ENCODE measurements at regions not wholly inside any gene's neighbourhood (a gene's known extent, or its start where the extent isn't known, plus 50 kb on each side); places are given as distances from the start of the nearest gene placed in this dataset.

- ATAC-seq: no peak
Observed at GRCh38 chr15:77702211-77702957, 69.7 kb upstream of the LINGO1 start.

DNA sequence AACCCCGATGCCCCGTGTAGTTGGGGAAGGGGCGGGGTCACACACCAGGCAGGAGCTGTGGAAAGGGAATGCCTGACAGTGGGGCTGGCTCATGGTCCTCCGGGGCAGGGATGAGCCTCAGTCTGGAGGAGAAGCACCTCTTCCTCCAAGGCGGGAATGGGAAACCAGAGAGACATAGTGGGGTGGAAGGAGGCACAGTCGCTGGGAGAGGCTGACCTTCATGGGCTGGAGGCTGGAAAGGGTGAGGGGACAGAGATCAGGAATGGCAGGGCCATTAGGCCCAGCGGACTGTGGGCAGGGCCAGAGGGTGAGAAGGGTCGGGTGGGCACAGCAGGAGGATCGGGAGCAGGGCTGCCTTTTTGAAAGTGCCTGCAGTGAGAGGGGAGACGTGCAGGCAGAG, 65.8 kb upstream of the LINGO1 start:
- ATAC-seq: no peak

GRCh38 chr15:77697893-77698292, 65.2 kb upstream of the LINGO1 start:
- ATAC-seq: no peak

- no peak for ATAC-seq
Observed at GRCh38 chr15:77696871-77697270, 64.2 kb upstream of the LINGO1 start.

- no peak for ATAC-seq
Observed at GRCh38 chr15:77695961-77696582, 63.4 kb upstream of the LINGO1 start.

- ATAC-seq: no peak
Observed at GRCh38 chr15:77695548-77695947, 62.8 kb upstream of the LINGO1 start.

- no peak for ATAC-seq
Observed at GRCh38 chr15:77693576-77693975, 60.9 kb upstream of the LINGO1 start.

GRCh38 chr15:77692614-77693013, 59.9 kb upstream of the LINGO1 start:
- ATAC-seq: no peak

DNA sequence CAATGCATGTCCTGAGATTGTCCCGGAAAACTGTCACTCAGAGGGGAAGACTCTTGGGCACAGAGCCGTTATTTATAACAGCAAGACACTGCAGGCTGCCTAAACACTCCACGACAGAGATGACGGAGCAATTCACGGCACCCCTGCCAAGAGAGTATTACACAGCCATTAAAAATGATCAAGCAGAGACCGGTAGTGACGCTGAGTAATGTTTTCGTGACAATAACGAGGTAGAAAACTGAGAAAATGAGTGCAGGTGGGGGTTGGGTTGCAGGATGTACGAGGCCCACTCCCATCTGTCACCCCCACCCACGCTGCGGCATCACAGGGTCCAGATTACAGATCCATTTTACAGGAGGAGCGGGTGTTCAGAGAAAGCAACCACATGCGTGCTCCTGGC, 58.9 kb upstream of the LINGO1 start:
- ATAC-seq: no peak

DNA sequence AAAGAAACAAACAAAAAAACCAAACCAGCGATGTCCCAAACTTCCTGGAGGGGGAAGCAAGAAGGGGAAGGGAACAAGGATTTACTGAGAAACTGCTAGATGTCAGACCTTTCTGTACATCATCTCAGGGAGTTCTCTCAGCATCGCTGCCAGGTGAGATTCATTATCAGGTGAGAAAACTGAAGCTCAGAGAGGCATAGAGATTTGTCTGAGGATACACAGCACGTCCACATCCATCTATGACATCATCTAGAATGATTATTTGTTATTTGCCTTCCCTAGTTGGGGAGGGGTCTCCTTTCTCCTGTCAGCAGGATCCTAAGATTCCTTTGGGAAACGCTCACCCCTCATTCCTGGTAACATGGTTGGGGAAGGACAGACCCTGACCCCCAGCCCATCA, 57.1 kb upstream of the LINGO1 start:
- ATAC-seq: no peak

- no peak for ATAC-seq
Observed at GRCh38 chr15:77688693-77689092, 56.0 kb upstream of the LINGO1 start.

DNA sequence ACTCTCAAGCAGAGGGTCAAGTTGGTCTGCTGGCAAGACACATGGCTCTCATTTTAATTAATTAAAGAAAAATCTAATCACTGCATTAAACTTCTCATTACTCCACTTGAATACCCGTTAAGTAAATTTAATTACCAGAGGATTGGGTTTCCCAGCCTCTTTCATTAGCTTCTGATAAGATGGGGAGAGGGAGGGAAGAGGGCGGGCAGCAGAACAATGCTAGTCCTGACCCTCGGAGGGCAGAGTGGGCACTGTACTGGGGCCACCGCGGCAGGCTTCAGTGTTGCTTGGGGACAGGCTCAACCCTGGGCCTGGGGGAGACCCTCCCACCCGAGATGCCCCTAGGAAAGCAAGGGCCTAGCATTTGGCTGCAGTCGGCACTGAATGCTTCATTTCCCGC, 55.6 kb upstream of the LINGO1 start:
- ATAC-seq: no peak

DNA sequence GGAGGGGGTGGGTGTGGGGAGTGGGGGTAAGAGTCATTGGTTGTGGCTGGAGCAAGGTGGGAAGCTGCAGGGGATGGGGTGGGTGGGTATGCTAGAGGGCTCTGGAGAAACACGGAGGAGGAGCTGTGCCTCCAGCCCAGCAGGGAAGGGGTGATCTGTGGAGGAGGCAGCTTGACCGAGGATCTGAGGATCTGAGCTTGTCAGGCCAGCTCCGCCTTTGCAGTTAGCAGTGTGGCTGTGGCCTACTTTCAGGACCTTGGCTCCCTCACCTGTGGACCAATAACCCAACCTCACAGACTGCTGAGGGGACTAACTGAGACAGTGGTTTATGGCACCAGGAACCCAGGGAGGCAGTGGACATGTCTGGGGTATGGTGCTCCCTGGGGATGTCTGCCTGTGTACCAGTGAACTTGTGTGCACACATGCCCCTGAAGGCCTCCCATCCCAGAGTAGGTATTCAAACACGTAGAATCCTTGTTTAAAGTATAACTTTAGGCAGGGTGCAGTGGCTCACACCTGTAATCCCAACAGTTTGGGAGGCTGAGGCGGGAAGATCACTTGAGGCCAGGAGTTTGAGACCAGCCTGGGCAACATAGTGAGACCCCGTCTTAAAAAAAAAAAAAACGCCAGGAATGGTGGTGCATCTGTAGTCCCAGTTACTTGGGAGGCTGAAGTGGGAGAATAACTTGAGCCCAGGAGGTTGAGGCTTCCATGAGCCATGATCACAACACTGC, 52.5 kb upstream of the LINGO1 start:
- no peak for ATAC-seq

- ATAC-seq: no peak
Observed at GRCh38 chr15:77684341-77685081, 51.8 kb upstream of the LINGO1 start.

DNA sequence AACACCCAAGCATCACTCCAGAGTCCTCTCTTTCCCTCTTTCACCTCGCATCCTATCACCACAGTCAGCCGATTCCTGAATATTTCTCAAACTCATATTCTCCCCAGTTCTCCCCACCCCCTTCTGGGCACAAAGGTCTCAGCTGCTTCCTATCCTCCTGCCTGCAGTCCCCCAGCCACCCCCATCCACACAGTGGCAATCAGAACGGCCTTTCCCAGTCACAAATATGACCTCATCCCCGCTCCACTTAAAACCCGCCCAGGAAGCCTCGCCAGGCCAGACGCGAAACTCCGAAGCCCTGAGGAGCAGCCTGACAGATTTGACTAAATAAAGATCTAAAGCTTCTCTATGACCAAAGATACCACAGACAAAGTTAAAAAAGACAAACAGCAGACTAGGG, 49.9 kb upstream of the LINGO1 start:
- no peak for ATAC-seq

All from activated CD4-positive, CD25-positive, alpha-beta regulatory T cell treated with anti-CD3 and anti-CD28 coated beads, Interleukin-2, amount 50 U/mL, for 24 hours (primary cell).